Erythroblast (primary cell): ENCODE measurements at regions not wholly inside any gene's neighbourhood (a gene's known extent, or its start where the extent isn't known, plus 50 kb on each side); places are given as distances from the start of the nearest gene placed in this dataset.

Source experiments
- GATA1 ChIP-seq: IDR thresholded peaks from 2 replicates; pipeline ENCODE4 v1.6.1; 2011; ENCODE audit warnings: low read depth, mild to moderate bottlenecking, control low read depth, low read length, moderate library complexity
- POLR2A ChIP-seq: IDR thresholded peaks from 2 replicates; pipeline ENCODE4 v1.6.1; 2011; ENCODE audit warnings: mild to moderate bottlenecking, low read length

DNA sequence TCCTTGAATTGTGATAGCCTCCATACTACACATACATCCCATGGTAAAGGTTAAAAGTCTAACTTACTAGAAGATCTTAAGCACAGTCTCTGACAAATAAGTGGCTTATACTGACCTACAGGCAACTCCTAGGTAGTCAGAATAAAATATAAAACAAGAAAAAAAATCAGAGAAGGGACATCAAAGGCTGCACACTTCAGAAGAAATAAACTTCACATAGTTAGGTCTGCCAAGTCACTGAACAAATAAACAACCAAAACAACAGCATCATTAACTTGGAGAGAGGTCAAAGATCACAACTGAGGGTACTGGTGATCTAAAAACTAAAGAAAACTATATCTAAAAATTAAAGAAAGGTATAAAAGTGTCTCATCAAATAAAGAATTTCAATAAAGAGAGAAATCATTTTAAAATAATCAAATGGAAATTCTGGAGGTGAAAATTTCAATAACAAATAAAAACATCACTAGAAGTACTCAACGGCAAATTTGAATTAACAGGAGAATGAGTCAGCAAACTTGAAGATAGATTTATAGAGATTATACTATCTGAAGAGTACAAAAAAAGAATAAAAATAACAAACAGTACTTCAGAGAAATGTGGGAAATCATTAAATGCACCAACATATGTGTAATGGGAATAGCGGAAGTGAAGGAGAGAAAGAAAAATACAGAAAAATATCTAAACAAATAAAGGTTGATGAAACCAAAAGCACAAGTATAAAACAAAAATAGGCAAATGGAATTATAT is 88.0 kb upstream of the UST start:
- TF ChIP-seq POLR2A (no peak), GATA1 (no peak)
